A549 (cell line): ENCODE measurements at regions not wholly inside any gene's neighbourhood (a gene's known extent, or its start where the extent isn't known, plus 50 kb on each side); places are given as distances from the start of the nearest gene placed in this dataset.

Experiments used
- CTCF ChIP-seq: fragments of >200 bp; sonication (Bioruptor Twin); formaldehyde crosslinking; IDR thresholded peaks from 3 replicates; pipeline ENCODE4 v1.5.1; 2016
- EHMT2 ChIP-seq: fragments of 200-600 bp; sonication (generic); IDR thresholded peaks from 2 replicates; pipeline ENCODE4 v1.6.1; 2016; ENCODE audit warnings: antibody characterized with exemption, low read depth, mild to moderate bottlenecking, moderate library complexity
- FOSL2 ChIP-seq, 2 experiments: fragments of 450-650 bp in 1 of 2; fragments of >200 bp in 1 of 2; sonication (Bioruptor Twin) in 1 of 2; formaldehyde crosslinking; IDR thresholded peaks; 2 replicates each; pipeline versions ENCODE4 v1.5.0 to v1.6.1; 2016 to 2020; ENCODE audit warnings: mild to moderate bottlenecking in 1 of 2, moderate library complexity in 1 of 2
- KDM1A ChIP-seq: fragments of 200-600 bp; sonication (generic); IDR thresholded peaks from 2 replicates; pipeline ENCODE4 v1.6.1; 2016; ENCODE audit warnings: low read depth, mild to moderate bottlenecking
- MAZ ChIP-seq: fragments of 150-350 bp; IDR thresholded peaks from 2 replicates; pipeline ENCODE4 v1.6.1; 2014; ENCODE audit warnings: antibody characterized with exemption, low read depth, low read length, borderline replicate concordance
- POLR2A ChIP-seq: IDR thresholded peaks from 2 replicates; pipeline ENCODE4 v1.6.1; 2012; ENCODE audit warnings: mild to moderate bottlenecking, low read length
- REST ChIP-seq: fragments of 200-600 bp; sonication (generic); IDR thresholded peaks from 2 replicates; pipeline ENCODE4 v1.6.1; 2016; ENCODE audit warnings: antibody characterized with exemption, mild to moderate bottlenecking, moderate library complexity

GRCh38 chr1:244773513-244773912 is 61.9 kb upstream of the COX20 start:
- TF ChIP-seq POLR2A (no peak), CTCF (no peak), FOSL2 (IDR thresholded peaks at IDR 0.05) (no peak), FOSL2 (CRISPR knock-in tag; IDR thresholded peaks at IDR 0.05) (no peak), REST (no peak), KDM1A (no peak), MAZ (no peak), EHMT2 (no peak)
